ENCODE measurements at regions not wholly inside any gene's neighbourhood (a gene's known extent, or its start where the extent isn't known, plus 50 kb on each side); places are given as distances from the start of the nearest gene placed in this dataset.

DNA sequence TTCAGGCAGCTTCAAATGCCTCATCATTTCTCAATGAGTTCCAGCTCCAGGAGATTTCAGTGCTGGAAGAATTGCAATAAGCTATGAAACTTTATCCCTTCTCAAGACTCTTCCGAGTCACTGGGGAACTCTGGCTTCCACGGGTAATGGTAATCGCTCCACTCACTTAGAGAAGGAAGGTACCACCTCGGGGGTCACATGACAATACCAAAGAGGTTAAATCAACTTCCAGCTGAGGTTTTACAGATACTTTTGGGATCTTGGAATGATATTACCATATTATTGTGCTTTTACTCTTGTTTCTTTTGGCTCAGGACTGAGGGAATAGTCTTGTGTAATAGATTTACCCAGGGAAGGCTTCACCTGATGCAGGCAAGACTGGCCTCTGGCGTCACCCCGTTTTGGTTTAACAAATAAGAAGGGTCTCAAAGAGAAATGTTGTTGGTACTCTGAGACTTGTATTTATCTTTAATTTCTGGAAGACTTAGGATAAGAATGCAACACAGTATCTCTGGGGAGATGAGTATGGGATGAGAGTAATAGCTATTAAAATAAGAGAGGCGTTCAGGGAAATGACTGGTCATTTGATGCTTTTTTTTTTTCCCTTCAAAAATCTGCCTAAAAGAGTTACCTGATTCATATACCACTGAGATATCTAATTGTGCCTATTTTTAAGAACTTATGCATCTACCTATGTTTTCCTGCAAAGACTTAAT lies 316.9 kb upstream of the ZEB2 start:
- DNase-seq: peak; percentile 11

DNA sequence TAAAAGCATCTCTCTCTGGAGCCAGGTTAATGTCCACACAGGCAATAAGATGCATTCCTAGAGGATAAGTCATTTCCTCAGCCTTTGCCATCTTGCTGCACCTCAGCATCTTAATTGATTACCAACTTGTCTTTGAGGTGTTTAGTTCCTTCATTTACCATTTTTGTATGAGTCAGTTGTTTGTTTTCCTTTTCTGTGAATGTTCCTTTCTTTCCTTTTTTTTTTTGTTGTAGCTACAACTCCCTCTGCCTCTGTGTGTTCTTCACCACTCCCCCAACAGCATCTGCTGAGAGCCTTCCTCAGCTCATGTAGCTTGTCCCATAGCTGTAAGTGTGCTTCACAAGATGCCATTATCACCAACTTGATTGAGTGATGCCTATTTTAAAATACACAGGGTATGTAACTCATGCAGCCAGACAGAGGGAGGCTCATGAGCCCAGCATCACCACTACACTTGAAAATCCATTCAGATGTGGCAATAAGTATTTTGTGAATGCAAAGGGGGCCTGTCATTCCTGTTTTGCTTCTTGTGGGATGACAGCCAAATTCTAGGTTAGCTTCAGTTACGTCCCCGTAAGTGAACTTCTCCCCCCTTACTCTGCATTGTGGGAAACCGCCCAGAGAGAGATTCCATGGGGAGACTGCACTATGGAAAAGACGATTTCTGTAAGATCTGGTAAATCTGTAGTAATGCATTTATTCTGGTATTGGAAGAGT lies 315.9 kb upstream of the ZEB2 start:
- no peak for DNase-seq

DNA sequence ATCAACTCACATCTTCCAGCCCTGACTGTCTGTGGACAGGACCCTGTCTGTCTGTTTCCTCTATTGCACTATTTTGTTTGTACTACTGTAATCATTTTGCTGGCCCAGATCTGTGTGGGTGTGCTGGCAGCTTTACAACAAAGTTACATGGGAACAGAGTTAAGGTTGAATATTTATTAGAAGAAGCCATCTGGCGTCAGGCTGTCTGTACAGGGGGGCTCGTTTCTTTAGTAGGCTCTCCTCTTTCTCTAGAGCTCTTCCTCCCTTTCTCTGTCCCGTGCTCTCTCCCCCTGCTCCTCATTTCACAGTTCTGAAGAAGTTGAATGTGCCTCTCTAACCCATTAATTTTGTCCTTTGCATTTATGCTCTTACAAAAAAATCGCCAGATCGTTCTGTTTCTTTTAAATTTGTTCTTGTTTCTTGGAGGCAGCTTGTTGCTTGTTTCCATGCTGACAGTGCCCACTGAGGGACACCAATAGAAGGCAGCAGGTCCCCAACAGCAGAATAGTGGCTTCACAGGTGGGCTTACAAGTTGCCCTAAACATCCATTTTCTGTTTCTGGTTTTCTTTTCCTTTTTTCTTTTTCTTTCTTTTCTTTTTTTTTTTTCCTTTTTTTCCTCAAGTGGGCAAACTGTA lies 315.2 kb upstream of the ZEB2 start:
- peak; percentile 56 for DNase-seq

DNA sequence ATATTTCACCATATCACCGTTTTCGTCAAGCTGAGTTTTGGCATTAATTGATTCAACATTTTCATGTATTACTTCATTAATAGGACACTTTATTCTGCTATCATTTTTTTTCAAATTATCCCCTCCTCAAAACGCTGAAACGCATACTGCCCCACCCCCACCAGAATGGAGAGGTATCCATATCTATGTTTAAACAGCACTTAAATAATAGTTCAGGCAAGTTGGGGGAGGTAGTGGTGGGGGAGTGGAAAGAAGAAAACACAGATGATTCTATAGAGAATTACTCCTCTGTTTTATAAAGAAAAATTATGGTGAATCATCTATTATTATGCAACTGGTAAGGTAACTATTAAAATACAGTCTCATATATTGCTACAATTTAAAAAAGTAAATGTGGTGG lies 314.4 kb upstream of the ZEB2 start:
- DNase-seq: no peak

DNA sequence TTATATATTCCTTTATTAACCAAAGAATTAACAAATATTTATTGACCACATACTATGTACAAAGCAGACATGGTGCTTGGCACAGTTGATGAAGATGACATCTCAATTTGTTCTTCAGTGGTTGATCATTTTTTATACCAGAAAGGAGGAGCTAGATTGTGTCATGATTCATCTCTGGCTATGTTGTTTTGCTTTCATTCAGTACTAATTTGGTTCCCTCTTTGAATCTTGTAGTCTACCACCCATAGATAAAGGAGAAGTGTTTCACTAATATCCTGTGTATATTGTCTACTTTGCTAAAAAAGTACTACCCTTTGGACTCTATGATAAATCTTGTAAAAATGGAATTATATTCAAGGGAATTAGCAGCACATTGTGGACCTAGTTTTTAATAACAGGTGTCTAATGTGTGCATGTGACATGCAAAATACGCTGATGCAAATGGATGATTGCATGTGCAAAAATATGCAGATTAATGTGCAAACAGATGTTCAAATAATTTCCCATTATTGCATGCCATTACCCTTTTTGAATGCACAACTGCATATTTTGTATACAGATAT lies 313.2 kb upstream of the ZEB2 start:
- no peak for DNase-seq

DNA sequence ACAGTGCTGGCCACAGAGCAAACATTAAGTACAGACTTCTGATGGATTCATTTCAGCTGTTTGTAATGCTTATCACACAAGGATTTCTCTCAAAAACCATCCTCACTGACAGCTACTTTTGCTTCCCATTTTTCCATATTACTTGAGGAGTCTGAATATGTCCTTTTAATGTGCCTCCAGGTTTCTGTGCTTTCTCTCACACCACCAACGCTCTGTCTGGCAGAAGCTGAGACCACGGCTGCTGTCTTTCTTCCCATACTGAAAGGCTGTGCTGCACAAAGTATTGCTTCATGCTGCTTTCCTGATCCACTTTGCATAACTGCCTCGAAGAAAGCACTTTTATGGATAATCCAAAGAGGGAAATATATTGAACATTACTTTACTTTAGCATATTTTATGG lies 312.1 kb upstream of the ZEB2 start:
- no peak for DNase-seq

DNA sequence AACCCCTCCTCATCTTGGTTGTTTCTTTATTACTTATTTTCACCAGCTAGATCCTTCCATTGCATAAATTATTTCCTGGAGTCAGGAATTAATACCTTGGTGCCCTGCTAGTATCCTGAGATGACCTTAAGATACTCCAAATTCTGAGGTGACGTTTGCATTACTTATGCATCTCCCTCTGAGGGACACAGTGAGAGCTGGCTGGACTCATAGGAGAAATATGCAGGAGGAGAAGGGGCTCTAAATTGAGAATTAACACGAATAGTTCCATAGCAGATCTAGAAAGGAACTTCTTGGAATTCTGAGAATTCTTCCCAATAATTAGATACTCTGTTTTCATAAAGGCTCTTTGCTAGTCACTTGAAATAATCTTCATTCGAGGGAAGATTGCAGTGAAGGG lies 310.6 kb upstream of the ZEB2 start:
- no peak for DNase-seq

DNA sequence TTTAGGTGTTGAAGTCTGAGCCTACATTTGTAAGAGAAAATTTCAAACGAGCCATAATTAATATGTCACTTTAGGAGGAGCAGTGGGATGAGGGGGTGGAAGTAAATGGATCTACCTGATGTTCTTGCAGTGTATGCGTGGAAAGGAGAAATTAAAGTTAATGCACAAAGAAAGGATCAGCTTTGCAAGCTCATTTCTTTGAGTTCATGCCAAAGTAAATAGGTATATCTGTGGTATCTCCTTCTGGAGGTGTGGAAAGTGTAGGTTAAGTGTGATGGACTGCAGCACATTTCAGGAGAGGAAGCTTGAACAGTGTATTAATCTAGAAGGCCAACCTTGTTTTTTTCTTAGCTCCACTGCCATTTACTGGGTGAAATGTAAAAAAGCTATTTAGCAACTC lies 307.5 kb upstream of the ZEB2 start:
- no peak for DNase-seq

DNA sequence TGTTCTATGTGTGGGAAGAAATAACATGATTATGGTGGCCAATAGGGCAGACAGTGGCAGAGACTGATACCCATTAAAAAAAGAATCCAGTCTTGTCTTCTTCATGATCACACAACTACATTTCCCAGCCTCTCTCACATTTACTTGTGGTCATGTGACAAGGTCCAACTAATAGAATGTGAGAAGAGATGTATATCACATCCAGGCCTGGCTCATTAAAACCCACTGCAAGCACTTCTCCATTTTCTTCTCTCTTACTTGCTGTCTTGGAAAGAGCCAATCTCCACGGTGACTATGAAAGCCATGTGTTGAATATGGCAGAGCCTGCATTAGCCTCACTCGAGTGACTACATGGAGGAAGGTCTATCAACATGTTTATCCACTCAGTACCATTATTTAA lies 306.2 kb upstream of the ZEB2 start:
- no peak for DNase-seq

DNA sequence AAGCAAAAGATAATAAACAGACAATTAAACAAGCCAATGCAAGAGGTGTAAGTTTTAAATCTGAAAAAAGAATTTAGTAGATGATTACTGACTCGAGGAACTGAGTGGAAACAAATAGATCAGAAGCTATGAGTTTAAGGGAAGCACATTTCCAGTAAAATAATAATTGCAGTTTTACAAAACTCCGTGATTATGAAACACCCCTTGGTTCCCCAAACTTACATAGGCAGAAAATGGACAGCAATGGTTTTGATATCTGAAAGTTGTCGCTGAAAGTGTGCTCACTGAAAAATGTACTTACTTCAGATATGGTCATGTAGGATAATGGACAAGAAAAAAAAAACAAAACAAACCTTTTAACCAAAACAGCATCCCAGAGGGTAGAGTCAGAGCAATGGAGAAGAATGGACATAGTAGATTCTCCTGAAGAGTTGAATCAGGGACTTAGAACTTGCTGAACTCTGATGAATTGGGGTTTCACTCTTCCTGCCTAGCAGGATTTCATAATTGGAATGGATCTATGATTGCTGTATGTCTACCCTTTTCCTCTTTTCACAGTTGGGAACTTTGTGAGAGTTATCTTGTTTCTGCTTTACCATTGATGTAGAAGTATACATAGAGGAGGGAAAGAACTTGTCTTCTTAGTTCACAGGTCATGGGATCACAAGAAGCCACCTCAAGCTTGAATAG lies 305.6 kb upstream of the ZEB2 start:
- no peak for DNase-seq

DNA sequence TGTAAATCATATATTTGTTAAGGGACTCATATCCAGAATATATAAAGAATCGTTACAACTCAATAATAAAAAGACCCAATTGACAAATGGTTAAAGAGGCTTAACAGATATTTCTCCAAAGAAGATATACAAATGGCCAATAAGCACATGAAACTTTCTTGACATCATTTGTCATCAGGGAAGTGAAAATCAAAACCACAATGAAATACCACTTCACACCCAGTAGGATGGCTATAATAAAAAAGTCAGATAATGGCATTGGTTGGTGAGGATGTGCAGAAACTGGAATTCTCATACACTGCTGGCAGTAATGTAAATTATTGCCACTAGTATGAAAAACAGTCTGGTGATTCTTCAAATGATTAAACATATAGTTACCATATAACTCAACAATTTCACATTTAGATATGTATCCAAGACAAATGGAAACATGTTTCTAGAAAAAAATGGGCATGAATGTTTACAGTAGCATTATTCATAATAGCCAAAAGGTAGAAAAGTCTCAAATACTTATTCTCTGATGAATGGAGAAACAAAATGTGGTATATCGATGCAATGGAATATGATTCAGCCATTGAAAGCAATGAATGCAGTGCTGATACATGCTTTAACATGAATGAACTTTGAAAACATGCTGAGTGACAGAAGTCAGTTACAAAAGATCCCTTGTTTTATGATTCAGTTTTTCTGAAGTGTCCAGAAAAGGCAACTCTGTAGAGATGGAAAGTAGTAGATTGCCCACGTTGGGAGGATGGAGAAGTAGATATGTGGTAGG lies 304.6 kb upstream of the ZEB2 start:
- no peak for DNase-seq

DNA sequence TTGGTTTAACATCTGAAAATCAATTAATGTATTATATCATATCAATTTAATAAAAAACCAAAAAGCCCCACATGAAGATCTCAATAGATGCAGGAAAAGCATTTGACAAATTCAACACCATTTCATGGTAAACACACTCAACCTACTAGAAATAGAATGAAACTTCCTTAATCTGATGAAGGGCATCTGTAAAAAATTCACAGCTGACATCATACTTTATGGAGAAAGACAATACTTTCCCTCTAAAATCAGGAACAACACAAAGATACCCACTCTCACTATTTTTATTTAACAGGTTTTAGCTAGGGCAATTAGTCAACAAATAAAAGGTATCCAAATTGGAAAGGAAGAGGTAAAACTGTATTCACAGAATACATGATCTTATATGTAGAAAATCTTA lies 303.0 kb upstream of the ZEB2 start:
- DNase-seq: no peak

DNA sequence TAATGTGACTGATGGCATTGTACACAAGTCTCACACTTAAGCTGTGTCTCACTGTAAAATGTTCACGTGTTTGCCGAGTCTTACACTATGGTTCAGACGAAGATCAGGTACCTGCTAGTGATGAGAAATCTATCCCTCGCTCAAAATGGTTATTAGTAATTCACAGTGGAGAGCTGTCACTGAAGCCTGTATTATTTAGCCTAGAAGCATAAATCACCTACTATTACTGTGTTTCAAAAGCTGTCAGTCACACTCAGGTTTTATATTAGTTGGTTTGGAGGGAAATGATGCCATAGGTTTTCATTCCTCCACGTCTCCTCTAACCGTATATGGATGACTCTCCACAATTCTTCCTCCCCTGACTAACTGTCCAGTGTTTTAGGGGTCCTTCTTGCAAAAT lies 292.4 kb upstream of the ZEB2 start:
- no peak for DNase-seq

DNA sequence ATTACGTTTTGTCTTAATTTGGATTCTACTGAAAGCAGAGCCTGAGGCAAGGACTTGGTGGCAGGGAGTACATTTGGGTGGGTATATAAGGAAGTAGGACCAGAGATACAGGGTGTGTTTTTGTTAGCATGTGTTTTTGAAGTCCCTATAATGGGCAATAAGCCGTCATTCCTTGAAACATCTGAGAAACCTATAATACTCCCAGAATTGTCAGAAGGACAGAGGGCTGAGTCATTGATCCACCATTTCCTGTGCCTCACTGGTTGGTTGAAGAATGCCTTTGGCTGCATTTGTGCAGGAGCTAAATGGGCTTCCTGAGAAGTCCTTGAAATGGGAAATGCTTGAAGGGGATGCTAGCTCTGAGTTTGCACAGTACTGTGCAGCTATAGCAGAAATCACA lies 281.8 kb upstream of the ZEB2 start:
- no peak for DNase-seq

DNA sequence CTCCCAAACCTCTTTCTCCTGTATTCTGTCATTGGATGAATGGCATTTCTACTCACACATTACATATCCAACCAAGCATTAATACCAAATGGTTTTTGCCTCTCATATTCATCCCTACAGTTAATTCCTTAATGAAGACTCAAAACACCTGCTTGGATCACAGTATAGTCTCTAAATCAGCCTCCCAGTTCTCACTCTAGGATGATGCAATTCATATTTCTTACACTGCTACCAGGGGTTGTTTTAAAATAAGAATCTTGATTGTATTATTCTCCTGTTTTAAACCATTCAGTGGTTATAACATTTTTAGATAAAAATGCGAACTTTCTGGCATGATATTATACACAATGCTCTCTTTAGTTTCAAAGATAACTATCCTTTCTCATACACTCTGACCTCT lies 281.4 kb upstream of the ZEB2 start:
- DNase-seq: no peak

DNA sequence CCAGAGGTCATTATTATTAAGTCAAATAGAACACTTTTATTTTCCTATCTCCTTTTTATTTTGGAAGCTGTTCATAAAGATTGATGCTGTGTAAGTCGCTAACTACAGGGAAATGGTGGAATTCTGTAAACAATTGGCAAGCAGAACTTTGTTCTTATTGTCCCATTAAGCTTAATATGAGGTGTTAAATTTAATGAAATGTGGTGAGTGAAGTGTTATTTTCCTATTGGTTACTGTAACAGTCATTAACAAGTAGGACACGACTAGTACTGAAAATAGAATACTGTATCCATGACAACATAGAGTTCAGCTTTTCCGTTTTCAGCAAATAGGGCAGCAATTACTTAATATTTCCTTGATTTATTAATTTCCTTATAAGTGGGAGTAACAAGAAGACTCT lies 279.1 kb upstream of the ZEB2 start:
- DNase-seq: no peak

DNA sequence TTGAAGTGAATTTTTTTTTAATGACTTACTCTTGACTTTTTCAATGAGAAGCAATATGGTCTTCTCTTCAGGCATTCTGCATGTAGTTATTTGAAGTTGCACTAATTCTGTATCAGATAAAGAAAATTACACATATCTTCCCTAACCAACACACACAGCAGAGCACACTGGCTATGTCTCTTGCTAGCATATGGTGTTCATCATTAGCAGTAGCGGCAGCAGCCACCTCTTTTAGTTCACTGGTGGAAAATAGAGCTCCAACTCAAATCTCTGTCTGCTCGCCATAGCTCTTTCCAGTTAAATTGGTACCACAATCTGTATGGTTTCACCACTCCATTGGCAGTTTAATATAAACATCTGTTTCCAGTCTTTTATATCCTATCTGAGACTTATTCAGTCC lies 278.1 kb upstream of the ZEB2 start:
- DNase-seq: no peak

DNA sequence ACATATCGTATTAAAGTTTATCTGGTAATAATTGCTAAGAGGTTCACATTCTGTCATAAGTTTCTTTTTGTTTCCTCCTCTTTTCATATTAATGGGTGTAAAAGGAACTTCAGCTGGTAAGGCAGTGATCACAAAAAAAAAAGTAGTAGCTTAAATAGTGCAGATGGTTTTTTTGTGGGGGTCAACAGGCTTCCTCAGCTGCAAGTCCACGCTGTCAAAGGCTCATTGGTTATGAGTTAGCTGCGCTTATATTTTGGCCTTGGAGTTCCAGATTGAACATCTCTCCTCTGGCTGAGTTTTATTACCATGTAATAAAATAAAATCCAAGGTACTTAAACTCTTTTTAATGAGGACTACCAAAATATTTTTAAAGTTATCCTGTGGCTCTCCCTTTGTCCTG lies 277.0 kb upstream of the ZEB2 start:
- no peak for DNase-seq

DNA sequence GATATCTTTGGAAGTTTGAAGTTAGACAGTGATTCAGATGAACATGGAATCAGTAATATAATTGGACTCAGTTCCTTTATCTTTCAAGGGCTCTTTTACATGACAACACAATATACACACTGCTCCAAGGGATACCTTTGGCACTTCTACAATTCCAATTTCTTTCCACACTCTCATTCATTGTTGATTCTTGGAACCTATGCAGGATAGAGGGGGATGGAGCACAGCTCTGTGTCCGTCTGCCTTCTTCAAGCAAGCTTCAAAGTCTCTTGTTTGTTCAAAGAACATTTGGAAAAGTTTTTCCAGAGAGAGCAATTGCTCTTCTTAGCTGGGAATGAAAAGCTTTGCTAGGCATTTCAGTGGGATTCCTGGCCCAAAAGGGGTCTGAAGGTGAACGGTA lies 276.2 kb upstream of the ZEB2 start:
- DNase-seq: no peak

DNA sequence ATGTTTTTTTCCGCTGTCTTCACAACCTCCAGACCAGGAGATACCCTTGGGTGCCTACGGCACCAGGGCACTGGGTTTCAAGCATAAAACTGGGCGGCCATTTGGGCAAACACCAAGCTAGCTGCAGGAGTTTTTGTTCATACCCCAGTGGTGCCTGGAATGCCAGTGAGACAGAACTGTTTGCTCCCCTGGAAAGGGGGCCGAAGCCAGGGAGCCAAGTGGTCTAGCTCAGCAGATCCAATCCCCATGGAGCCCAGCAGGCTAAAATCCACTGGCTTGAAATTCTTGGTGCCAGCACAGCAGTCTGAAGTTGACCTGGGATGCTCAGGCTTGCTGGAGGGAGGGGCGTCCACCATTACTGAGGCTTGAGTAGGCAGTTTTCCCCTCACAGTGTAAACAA lies 265.3 kb upstream of the ZEB2 start:
- no peak for DNase-seq

DNA sequence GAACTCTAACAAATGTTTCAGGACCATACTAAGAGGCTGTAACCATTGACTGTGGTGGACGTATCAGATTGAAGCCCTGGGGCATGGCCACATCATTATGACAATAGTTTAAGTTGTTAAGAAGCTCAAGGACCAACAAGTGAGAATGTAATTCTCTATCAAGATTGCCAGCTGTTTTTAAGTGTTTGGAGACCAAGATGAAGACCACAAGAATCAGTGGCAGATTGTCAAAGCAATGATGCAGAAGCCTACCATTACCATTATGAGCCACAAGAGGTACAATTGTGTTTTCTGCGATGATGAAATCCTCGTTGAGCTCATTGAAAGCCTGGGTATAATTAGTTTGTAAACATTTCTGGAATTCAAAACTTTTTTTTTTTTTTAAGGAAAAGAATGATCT lies 261.1 kb upstream of the ZEB2 start:
- no peak for DNase-seq

DNA sequence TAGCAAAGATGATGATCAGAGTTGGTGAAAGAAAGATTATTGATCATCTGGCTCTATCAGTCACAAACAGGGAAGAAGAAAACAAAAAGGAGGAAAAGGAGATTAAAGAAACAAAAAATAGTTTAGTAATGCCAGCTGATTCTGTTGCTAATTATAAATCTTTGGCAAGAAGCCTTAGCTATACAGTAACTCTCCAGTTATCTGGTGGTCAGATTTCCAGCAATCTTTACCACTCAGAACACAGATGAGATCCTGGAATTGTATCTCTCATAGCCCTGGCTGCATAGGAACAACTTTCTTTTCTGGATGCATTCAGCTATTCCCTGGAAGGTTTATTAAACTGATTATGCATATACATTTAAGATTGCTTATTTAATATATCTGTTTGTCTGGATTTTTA lies 256.8 kb upstream of the ZEB2 start:
- DNase-seq: no peak

DNA sequence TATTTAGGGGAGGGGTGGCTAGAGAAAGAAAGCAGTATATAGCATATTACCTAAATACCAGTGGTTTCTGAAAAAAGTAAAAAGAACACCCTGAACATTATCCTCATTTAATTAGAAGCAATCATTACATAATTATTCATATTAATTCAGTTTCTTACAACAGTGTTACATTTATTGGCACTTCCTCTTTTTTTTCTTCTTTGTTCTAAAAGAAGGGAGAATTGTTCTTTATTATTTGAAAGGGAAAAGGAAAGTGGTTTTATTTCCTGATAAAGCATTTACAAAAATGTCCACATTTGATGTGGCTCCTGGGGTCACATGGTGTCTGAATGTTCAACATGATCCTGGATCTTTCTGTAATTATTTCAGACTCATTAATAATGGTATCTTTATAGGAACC lies 254.9 kb upstream of the ZEB2 start:
- DNase-seq: no peak

All from NCI-H82 (cell line).